DMS153 treated with DMSO at 0.1 percent for 48 hours (cell line): ENCODE measurements at regions not wholly inside any gene's neighbourhood (a gene's known extent, or its start where the extent isn't known, plus 50 kb on each side); places are given as distances from the start of the nearest gene placed in this dataset.
"Not testable (repeated sequence)": the region's sequence is repeated elsewhere in the genome, so short reads cannot be mapped to it uniquely, and the experiment has no call there.

Experiments used
- DNase-seq: peaks from one replicate; lab custom pipeline; 2025; ENCODE audit not compliant: unreplicated experiment; lab: John Stamatoyannopoulos, UW

GRCh38 chr12:124477107-124477915, 90.1 kb downstream of the NCOR2 start:
- no peak for DNase-seq

DNA sequence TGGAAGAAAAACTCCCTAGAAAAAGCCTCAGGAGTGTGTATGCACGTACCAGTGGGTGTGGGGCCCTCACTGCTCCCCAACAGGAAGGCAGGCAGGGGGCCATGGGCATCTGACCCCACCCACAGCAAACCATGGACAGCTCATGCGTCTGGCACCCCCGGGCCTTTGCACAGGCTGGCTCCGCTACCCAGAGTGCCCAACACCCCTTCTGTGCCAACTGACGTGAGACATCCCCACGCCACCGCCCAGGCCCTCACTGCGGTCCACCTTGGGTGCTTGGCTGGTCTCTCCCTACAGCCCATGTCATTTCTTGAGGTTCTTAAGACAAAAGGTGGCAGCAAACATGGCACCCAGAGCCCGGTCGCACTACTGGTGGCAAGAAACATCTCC, 91.4 kb downstream of the NCOR2 start:
- DNase-seq: no peak

DNA sequence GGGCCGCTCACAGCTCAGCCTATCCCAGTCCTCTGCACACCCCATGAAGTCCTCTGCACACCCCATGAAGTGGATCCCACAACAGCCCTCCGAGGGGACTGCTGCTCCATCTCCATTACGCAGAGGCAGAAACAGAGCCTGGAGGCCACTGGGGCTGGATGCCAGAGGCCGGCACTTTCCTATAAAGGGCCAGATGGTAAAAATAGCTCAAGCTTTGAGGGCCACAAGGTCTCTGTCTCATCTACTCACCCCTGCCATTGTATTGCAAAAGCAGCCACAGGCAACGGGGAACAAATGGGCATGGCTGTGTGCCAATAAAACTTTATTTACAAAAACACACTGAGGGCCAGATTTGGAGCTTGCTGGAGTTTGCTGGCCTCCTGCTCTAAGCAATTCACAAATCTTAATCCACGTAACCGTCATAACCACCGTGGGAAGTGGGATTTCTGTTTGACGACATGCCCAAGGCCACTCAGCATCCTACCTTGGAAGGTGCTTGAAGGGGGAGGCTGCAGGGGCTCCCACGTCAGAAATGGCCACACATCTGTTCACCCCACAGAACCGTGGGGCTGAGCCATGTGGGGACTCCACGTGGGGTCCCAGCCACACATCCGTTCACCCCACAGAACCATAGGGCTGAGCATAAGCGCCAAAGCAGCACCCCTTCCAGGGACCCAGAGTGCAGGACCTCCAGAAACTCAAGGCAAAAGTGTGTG, 92.0 kb downstream of the NCOR2 start:
- DNase-seq: no peak

GRCh38 chr12:124474709-124475108, 92.7 kb downstream of the NCOR2 start:
- DNase-seq: no peak

- no peak for DNase-seq
These were observed 94.6 kb downstream of the NCOR2 start for GRCh38 chr12:124472690-124473279.

DNA sequence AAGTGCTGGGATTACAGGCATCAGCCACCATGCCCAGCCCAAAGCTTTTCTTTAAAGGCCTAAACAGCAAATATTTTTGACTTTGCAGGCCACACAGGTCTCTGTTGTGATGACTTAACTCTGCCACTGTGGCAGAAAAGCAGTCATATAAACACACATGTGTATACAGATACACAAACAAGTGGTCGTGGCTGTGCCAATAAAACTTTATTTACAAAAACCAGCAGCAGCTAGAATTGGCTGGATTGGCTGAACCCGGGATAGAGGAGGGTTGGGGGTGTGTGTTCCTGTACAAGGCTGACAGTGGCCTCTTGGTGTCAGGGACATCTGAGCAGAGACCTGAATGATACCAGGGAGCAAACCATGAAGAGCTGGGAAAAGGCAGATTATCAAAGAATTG, 95.6 kb downstream of the NCOR2 start:
- no peak for DNase-seq

GRCh38 chr12:124470806-124471205, 96.6 kb downstream of the NCOR2 start:
- no peak for DNase-seq

- no peak for DNase-seq
These were observed 97.3 kb downstream of the NCOR2 start for GRCh38 chr12:124470139-124470538.

GRCh38 chr12:124469193-124469888, 98.1 kb downstream of the NCOR2 start:
- no peak for DNase-seq

- DNase-seq: not testable (repeated sequence)
These were observed 99.9 kb downstream of the NCOR2 start for GRCh38 chr12:124467549-124467948.

- DNase-seq: no peak
These were observed 100.9 kb downstream of the NCOR2 start for GRCh38 chr12:124466216-124467128.

DNA sequence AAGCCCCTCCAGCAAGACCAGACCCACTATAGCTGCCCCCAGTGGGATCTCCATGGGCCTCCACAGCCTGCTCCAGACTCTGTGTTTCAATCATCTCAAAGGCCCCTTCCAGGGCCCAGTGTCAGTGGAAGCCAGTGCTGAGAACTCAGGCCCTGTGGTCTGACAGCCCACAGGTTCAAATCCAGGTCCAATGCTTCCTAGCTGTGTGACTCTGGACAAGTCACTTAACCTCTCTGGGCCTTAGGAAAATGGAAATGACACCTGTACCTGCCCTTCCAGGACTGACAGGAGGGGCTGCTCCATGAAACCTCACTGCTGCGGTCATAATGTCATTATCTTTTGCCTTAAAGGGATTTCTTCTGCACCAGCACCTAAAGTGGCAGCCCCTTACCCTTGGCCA, 101.9 kb downstream of the NCOR2 start:
- DNase-seq: no peak

DNA sequence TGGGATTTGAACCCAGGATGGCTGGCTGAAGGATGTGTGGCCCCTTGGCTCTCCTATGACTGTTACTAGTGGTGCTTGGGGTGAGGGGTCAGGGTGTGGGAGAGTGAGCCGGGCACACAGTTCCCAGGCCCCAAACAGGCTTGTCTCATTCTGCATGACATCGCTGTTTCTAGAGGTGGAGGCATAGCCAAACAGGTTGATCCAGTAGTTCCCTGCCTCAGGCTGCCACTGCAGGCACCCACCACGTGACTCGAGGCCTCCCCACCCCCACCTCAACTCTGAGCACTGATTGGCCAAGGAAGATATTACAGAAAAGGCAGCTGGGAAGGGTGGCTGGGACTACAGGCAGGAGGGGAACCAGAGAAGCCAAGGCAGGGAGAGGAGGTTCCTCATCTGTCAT, 102.6 kb downstream of the NCOR2 start:
- no peak for DNase-seq

GRCh38 chr12:124464062-124464461, 103.3 kb downstream of the NCOR2 start:
- no peak for DNase-seq

DNA sequence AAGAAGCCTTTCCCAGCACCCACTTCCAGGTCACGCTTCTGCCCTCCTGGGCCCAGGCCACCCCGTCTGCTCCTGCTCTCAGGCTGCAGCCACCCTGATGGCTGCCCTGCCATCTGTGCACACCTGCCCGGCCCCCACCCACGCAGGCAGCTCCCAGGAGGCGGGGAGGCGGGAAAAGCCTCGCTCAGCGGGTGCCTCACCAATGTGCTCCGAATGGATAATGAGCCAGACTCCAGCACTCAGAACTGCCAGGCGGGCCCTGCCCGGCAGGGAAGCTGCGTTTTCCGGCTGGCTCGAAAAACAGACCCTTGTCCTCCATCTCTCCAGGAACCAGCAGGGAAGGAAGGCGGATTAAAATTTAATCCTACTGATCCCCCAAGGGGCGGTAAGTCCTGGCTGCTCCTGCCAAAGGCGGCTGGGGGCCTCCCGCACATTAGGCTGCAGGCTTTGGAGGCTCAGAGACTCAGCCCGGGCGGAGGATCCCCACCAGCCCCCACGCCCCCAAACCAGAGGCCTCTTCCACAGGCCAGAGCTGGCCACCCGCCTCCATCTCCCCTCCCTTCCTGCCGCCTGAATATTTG, 104.0 kb downstream of the NCOR2 start:
- peak; percentile 25 for DNase-seq

GRCh38 chr12:124462750-124463149, 104.7 kb downstream of the NCOR2 start:
- no peak for DNase-seq

GRCh38 chr12:124461851-124462623, 105.4 kb downstream of the NCOR2 start:
- no peak for DNase-seq

GRCh38 chr12:124461241-124461673, 106.2 kb downstream of the NCOR2 start:
- no peak for DNase-seq

DNA sequence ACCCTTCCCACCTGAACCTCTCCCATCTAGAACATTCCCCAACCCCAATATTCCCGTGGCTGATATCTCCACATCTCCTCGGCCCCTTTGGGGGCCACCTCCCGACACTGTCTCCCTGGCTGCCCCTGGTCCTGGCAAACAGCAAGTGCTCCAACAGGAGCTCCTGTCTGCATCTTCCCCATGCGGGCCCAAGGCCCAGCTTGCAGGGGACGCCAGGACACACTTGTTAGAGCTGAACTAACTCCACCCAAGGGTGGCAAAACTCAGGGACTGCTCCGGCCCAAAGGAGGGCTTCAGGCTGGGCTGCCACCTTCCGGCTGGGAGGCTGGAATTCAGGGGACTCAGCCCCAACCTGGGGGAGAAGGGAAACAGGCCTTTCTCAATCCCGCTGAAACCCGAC, 106.6 kb downstream of the NCOR2 start:
- DNase-seq: no peak
